ENCODE measurements at regions not wholly inside any gene's neighbourhood (a gene's known extent, or its start where the extent isn't known, plus 50 kb on each side); places are given as distances from the start of the nearest gene placed in this dataset.

DNA sequence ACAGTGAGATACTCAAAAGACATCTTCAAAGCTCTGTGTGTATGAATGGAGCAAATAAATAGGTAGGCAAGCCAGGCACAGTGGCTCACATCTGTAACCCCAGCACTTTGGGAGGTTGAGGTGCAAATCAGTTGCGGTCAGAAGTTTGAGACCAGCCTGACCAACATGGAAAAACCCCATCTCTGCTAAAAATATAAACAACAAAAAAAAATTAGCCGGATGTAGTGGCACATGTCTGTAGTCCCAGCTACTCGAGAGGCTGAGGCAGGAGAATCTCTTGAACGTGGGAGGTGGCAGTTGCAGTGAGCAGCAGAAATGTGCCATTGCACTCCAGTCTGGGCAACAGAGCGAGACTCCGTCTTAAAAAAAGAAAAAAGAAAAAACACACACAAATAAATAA lies 945.1 kb upstream of the PIK3C3 start:
- no peak for DNase-seq (ENCODE audit: low read depth in 4 of 4, low spot score in 3 of 4)

DNA sequence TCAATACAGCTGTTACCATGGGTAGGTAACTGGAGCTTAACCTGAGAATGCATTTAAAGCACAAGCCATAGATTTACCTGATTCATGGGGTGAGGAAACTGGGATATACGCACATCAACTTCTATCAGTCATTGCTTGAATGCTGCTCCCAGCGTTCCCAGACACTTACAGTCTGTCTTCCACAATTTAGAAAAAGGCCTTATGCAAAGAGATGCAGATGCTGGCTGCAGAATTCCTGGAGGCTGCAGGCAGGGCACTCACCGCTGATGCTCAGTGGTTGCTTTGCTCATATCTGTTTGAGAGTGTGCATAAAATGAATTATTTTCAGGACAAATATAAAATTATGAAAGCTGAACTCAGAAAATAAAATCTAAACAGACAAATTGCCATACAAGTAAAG lies 950.7 kb upstream of the PIK3C3 start:
- DNase-seq (ENCODE audit: low read depth in 4 of 4, low spot score in 3 of 4): peak in 1 of 4 donors; percentile 4

DNA sequence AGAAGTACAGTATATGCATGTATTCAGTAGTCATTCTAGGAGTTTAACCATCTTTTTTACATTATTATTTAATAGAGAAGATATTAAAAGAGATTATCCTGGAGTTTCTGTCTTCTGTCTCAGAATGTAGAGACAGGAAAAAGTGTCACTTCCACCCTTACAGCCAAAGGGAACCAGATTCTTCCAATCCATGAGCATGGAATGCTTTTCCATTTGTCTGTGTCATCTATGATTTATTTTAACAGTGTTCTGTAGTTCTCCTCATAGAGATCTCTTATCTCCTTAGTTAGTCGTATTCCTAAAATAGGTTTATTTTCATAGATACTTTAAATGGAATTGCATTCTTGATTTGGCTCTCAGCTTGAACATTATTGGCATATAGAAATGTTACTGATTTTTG lies 959.5 kb upstream of the PIK3C3 start:
- no peak for DNase-seq (ENCODE audit: low read depth in 4 of 4, low spot score in 3 of 4)

DNA sequence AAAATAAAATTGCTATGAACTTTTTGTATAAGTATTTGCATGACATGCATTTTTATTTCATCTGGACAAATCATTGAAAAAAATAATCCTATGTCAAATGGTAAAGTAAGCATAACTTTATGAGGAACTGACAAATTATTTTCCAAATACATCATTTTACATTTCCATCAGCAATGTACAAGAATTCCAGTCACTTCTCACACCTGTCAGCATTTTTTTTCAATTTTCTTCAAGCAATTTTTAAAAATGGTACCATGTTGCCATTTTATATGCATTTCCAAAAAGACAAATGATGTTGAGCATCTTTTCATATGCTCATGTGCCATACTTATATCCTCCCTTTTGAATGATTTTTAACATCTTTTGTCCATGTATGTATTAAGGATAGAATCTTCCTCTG lies 961.7 kb upstream of the PIK3C3 start:
- no peak for DNase-seq (ENCODE audit: low read depth in 4 of 4, low spot score in 3 of 4)

DNA sequence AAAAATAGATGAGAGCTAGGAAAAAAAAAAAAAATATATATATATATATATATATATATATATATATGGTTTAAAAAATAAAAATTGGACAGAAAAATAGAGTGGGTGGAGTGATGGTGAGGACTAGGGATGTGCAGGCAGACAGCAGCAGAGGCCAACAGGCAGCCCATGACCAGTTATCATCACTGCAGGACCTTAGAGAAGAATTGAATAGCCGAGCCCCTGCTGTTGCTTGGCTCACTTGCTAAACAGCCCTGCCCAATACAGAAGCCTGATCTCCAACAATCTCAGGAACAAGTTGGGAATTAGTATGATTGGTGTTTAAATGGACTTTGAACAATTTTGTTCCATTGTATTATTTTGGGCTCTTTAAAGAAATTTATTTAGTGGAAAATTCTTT lies 967.5 kb upstream of the PIK3C3 start:
- no peak for DNase-seq (ENCODE audit: low read depth in 4 of 4, low spot score in 3 of 4)

DNA sequence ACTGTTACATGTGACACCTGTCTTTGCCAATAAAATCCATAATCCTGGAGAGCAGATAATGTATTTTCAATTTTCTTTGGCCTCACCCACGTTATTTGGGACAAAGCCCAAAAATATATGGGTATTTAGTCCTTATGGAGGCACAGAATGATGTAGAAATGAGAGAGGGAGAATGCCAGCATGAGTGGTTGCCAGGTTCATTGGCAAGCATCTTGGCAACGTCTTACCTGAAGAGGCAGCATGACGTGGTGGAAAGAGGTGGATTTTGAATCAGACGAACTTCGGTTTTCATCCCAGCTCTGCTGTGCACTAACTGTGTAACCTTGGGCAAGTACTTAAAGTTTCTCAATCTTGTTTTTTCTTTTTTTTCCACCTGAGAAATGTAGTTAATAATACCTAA lies 969.6 kb upstream of the PIK3C3 start:
- DNase-seq (ENCODE audit: low read depth in 4 of 4, low spot score in 3 of 4): no peak

DNA sequence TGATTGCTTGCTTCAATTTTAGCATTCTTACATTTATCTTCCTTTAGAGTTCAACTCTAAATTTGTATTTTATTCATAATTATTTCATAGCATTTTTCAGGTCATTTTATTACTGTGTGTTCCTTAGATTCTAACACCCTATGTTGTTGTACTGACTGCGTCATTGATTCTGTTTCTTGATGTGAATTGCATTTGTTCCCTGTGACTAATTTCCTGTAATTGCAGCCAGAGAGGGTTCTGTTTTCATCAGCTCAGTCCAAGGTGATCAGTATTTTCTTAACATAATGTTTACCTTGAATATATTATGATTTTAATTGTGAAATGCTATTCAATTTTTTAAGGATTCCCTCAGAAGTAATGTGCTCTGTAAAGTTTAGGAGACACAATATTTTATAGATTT lies 970.2 kb upstream of the PIK3C3 start:
- DNase-seq (ENCODE audit: low read depth in 4 of 4, low spot score in 3 of 4): no peak

DNA sequence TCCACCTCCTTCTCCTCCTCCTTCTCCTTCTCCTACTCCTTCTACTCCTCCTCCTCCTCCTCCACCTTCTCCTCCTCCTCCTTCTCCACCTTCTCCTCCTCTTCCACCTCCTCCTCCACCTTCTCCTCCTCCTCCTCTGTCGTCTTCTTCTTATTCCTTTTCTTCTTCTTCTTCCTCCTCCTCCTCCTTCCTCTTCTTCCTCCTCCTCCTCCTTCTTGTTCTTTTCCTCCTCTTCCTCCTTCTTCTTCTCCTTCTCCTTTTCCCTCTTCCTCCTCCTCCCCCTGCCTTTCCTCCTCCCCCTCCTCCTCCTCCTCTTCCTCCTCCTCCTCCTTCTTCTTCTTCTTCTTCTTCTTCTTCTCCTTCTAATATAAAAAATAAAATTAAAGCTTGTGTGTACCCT lies 971.2 kb upstream of the PIK3C3 start:
- DNase-seq (ENCODE audit: low read depth in 4 of 4, low spot score in 3 of 4): no peak

DNA sequence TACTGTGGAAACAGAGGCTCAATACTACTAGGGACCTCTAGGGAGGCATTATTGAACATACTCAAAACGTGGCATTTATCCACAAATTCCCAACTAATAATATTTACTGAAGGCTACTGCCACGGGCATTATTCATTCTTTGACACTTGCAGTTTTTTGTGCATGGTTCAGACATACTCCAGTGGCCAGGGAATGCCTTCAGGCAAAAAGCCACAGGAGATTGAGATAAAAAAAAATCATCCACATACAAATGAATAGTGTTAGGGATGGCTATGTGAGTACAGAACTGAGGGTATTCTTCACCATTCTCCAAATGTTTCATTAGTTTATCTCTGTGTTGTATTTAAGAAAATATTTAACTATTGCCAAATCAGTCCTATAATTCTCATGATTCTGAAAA lies 974.9 kb upstream of the PIK3C3 start:
- DNase-seq (ENCODE audit: low read depth in 4 of 4, low spot score in 3 of 4): no peak

DNA sequence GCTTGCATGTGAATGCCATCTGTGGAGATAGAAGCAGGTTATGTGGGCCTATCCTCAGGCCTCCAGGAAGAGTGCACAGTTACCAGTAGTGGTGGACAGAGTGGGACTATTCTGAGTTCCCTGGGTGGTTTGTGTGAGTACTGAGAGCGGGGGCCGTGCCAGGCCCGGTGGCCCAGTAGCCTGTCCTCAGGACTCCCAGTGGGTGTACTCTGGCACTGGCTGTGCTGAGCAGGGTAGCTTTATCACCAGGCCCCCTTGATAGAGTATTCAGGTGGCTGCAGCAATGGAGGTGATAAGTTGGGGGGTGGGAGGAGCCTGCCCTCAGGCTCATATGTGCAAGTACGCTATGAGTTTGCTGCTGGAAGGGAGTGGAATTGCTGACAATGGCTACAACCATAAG lies 979.0 kb upstream of the PIK3C3 start:
- DNase-seq (ENCODE audit: low read depth in 4 of 4, low spot score in 3 of 4): no peak

DNA sequence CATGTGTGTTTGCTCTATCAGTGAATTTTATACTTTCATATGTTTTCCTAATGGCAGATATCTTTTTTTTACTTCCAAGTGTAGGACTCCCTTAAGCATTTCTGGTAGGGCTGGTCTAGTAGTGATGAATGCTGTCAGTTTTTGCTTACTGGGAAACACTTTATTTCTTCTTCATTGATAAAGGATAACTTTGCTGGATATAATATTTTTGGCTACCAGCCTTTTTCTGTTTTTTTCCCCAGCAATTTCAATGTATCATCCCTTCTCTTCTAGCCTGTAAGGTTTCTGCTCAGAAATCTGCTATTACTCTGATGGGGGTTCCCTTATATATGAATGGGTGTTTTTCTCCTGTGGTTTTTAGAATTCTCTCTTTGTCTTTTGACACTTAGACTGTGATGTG lies 980.6 kb upstream of the PIK3C3 start:
- no peak for DNase-seq (ENCODE audit: low read depth in 4 of 4, low spot score in 3 of 4)

DNA sequence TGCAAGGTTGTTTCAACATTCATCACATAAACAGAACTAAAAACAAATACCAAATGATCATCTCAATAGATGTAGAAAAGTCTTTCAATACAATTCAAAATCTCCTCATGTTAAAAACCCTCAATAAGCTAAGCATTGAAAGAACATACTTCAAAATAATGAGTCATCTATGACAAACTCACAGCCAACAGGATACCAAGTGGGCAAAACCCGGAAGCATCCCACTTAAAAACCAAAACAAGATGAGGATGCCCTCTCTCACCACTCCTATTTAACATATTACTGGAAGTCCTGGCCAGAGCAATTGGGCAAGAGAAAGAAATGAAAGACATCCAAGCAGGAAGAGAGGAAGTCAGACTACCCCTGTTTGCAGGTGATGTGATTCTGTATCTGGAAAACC lies 992.2 kb upstream of the PIK3C3 start:
- DNase-seq (ENCODE audit: low read depth in 4 of 4, low spot score in 3 of 4): no peak

DNA sequence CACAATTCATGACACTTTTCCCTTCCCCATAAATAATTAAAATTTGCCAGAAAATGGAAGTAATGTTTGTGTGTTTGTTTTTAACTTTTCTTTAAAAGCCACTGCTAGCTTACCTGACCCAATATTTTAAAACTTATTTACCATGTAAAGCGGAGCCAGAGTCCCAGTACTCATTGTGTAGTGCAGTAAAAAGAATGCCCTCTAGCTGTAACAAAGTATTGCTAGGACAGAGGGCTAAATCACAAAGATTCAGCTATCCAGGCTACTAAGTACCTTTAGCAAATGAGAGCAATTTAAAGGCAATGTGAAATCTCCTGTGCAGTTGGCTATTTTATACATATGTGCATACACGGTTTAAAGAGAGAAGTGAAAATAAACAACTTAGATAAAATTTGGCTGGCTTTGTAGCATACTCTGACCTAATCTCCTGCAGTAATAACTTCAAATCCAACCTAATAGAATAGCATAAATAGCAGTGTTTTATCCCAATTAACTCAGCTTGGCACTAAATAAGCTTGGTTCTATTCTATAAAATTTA lies 997.4 kb upstream of the PIK3C3 start:
- no peak for DNase-seq (ENCODE audit: low read depth in 4 of 4, low spot score in 3 of 4)

DNA sequence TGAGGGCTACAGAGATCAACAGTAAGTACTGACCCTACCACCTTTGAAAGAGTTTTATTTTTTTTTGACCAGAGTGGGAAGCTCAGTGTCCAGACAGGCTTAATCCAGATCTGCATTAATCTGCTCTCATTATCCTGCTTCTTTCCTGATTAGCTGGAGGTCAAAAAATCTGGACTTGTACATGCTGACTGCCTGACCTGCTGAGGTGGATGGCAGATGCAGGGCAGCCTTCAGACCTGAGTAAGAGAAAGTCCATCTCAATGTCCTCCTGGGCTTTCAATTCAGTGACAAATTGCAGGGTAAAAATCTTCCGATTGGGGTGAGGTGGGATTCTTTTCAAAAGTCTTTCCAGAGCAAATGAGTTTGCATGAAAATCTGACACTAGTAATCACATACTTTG lies 998.8 kb upstream of the PIK3C3 start:
- no peak for DNase-seq (ENCODE audit: low read depth in 4 of 4, low spot score in 3 of 4)

DNA sequence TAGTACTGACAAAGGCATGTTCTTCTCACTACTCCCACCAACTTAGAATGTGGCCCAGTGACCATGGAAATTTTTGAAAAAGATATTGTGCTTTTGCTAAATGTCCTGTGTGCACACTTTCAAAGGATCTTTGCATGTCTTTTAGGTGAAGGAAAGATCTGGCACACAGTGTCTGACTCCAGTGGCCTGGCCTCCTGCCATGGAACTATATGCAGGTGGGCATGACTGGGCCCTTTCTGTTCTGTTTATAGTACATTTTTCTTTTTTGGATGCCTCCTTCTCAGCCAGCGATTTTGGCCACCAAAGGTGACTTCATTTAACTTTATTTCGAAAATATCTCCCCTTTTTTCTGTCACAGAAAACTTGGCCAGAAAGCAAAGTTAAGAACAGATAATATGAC lies 999.7 kb upstream of the PIK3C3 start:
- DNase-seq (ENCODE audit: low read depth in 4 of 4, low spot score in 3 of 4): no peak

DNA sequence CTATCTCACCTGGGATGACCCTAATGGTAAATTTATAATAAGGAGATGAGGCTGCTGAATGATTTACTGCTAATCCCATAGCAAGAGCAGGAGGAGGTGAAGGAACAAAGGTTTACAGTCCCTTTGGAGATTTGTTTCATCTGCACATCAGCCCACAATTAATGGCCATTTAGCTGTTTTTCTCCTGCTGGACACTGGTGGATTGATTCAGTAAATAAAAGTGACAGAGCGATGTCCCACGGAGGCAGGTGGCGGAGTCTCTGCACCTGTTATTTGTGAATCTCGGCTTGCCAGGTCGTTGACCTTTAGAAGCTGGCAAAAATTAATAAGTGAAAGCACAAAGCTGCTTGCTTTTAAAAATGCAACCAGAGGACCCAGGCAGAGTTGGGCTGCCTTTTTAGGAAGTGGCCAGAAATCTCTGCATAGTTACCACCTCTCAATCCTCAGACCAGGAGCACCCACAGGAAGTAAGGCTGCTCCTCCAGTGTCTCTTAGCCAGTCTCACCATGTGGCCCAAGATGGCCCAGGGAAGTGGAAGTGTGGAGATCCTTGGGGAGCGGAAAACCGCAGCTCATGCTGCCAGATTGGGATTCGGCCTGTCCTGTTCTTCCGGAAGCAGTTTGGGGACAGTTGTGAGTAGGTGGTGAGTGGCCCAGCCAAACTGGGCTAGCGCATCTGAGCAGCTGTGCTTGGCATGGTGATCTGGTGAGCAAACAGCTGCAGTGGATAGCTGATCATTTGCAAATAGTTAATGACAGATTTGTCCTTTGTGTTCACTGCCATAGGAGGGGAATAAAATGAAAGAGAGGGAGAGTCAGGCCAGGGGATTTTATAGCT lies 1005.7 kb upstream of the PIK3C3 start:
- DNase-seq (ENCODE audit: low read depth in 4 of 4, low spot score in 3 of 4): no peak

DNA sequence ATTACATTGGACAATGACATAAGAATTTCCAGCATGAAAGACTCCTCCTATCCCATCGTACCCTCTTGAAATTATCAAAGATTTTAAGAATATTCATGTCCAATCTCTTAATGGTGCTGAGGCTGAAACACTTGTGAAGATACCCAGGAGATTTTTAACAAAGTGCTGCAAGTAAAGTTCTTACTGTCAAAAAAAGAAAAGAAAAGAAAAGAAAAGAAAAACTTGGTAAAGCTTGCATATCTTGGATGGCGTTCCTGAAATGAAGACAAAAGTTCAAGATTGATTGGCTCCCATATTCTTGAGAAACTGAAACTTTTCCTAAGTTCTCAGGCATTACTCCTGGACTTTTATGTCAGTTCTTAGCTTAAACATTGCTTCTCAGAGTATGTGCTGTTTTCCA lies 1010.5 kb upstream of the PIK3C3 start:
- DNase-seq (ENCODE audit: low read depth in 4 of 4, low spot score in 3 of 4): no peak

DNA sequence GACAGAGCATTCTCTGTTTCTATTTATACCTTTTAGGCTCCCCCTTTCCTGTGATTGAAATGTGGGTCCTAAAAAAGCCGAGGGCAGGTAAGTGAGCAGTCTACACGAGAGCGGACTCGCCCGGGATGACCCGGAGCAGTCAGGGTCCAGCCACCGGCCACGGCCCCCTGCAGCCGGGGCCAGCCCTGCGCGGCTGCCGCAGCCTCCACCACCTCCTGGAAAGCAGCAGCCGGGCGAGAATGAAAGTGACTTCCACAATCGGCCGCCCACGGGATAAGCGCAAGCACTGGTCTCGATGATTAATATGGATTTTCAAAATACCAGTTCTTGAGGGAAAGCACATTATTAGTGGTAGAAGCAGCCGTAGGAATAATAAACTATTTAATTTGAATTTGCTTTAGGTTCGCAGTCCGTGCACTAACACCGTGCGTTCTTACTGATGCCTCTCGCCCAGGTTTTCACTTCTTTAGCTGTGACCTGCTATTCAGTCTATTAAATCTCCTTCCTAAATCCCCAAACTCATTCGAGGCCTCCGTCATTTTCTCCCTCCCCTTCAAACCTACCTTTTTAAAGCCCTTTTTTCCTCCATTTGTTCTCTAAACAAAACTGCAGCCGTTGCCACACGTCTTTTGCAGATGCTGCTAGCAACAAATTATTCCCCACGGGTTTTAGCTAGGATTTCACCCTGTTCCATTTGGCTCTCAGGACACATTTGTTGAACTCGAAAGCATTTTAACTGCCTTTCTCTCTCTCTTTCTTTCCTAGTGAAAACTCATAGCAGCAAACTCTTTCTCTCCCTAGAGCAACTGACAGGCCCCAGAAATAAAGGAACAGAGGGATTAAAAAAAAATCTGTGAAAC lies 1015.1 kb upstream of the PIK3C3 start:
- no peak for DNase-seq (ENCODE audit: low read depth in 4 of 4, low spot score in 3 of 4)

DNA sequence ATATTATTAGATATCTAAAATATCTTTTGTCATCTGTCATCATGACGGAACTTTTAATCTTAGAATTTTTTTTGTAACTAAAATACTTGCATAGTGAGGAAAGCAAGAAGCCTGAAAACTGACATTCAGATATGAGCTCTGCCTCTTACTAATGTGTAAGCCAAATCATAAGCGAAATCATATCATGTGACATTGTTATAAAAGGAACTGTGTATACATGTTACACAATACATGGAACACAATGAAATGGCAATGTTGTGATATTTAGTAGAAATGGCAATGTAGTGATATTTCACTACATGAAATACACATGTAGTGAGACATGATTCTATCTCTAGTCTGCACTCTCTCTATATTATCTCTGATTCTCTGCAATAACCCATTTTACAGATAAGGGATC lies 1016.4 kb upstream of the PIK3C3 start:
- DNase-seq (ENCODE audit: low read depth in 4 of 4, low spot score in 3 of 4): no peak

DNA sequence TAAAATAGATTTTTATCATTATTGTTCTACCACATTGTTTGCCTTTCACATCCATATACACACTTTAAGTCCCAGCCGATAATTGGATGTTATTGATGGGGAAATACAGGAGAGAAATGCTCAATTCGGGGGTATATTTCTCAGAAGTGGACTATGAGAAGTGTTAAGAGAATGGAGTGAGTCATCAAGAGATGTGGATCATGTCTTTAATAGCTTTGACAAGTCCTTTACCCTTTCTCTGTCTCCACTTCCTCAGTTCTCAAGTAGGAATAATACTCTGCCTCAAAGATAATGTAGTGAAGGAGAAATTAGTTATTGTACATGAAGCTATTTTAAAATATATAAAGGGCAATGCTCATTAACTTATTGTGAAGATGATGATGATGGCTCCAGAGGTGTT lies 1017.6 kb upstream of the PIK3C3 start:
- DNase-seq (ENCODE audit: low read depth in 4 of 4, low spot score in 3 of 4): no peak

DNA sequence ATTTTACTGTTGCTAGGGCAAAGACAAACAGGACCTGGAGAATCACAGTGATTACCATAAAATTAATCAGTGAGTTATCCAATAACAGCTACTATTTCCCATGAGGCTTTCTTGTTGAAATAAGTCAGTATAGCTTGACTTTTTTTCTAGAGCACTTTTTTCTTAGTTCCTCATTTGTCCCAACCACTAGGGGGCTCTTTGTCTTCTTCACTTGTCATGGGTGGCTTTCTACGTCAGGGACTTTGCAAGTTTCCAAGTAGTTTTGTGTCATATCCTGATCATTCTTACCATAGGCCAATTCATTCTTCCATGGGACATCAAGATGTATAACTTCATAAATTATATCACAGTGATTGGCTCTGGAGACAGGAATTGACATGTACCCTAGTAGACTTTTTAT lies 1019.6 kb upstream of the PIK3C3 start:
- DNase-seq (ENCODE audit: low read depth in 4 of 4, low spot score in 3 of 4): no peak

DNA sequence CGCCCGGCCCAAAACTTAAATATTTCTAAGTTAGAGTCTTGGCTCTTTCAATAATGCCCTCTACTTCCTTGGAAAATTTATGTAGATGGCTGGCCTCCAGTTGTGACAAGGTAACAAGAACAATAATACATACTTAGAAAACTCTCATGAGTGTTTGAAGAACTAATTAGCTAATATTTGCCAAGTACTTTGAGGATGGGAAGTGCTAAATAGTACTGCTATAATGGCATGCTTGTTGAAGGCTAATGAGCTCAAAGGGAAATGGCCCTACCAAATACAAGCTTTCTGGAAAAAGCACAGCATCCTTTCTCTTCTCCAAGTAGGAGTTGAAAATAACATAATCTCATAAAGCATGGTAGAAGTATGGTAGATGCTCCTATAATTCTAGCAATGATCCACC lies 1022.2 kb upstream of the PIK3C3 start:
- no peak for DNase-seq (ENCODE audit: low read depth in 4 of 4, low spot score in 3 of 4)

Measured in right renal pelvis (tissue), 4 donors.